ENCODE measurements at regions not wholly inside any gene's neighbourhood (a gene's known extent, or its start where the extent isn't known, plus 50 kb on each side); places are given as distances from the start of the nearest gene placed in this dataset.

DNA sequence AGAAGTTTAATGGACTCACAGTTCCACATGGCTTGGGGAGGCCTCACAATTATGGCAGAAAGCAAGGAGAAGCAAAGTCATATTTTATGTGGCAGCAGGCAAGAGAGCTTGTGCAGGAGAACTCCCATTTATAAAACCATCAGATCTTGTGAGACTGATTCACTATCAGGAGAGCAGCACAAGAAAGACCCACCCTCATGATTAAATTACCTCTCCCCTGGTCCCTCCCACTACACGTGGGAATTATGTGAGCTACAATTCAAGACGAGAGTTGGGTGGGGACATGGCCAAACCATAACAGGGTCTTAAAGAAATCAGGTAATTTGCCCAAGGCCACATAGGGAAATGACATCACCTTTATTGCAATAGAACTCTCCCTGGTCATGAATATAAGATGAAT is 1073.3 kb upstream of the ACVR2A start:
- no peak for DNase-seq (ENCODE audit: extremely low spot score, unreplicated experiment)
- no peak overlapping the region for H3K27ac Mint-ChIP-seq (ENCODE audit: unreplicated experiment)
- no peaks in the 10 kb centered on the region for H3K9me3 Mint-ChIP-seq (ENCODE audit: unreplicated experiment)
- H3K36me3 Mint-ChIP-seq (ENCODE audit: unreplicated experiment): no peaks in the 10 kb centered on the region
- no peaks in the 10 kb centered on the region for H3K4me1 Mint-ChIP-seq (ENCODE audit: unreplicated experiment)
- H3K27me3 Mint-ChIP-seq (ENCODE audit: unreplicated experiment): peaks cover 16% of the 10 kb centered on the region
- H3K4me3 Mint-ChIP-seq (ENCODE audit: unreplicated experiment): no peak overlapping the region
- TF ChIP-seq, protein P1, sequence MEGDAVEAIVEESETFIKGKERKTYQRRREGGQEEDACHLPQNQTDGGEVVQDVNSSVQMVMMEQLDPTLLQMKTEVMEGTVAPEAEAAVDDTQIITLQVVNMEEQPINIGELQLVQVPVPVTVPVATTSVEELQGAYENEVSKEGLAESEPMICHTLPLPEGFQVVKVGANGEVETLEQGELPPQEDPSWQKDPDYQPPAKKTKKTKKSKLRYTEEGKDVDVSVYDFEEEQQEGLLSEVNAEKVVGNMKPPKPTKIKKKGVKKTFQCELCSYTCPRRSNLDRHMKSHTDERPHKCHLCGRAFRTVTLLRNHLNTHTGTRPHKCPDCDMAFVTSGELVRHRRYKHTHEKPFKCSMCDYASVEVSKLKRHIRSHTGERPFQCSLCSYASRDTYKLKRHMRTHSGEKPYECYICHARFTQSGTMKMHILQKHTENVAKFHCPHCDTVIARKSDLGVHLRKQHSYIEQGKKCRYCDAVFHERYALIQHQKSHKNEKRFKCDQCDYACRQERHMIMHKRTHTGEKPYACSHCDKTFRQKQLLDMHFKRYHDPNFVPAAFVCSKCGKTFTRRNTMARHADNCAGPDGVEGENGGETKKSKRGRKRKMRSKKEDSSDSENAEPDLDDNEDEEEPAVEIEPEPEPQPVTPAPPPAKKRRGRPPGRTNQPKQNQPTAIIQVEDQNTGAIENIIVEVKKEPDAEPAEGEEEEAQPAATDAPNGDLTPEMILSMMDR (IDR thresholded peaks at IDR 0.05): no peak

- H3K4me3 Mint-ChIP-seq (ENCODE audit: unreplicated experiment): no peak overlapping the region
- peaks cover 9% of the 10 kb centered on the region for H3K9me3 Mint-ChIP-seq (ENCODE audit: unreplicated experiment)
- H3K36me3 Mint-ChIP-seq (ENCODE audit: unreplicated experiment): no peaks in the 10 kb centered on the region
- H3K27me3 Mint-ChIP-seq (ENCODE audit: unreplicated experiment): peaks cover 4% of the 10 kb centered on the region
- H3K4me1 Mint-ChIP-seq (ENCODE audit: unreplicated experiment): no peaks in the 10 kb centered on the region
- TF ChIP-seq, protein P1 (IDR thresholded peaks at IDR 0.05): no peak
- no peak for DNase-seq (ENCODE audit: extremely low spot score, unreplicated experiment)
- H3K27ac Mint-ChIP-seq (ENCODE audit: unreplicated experiment): no peak overlapping the region
These were observed 1080.5 kb upstream of the ACVR2A start for GRCh38 chr2:146764301-146764700.

GRCh38 chr2:146762786-146763185 is 1082.0 kb upstream of the ACVR2A start:
- Mint-ChIP-seq H3K27me3 (ENCODE audit: unreplicated experiment) (peaks cover 2% of the 10 kb centered on the region), H3K36me3 (ENCODE audit: unreplicated experiment) (no peaks in the 10 kb centered on the region), H3K27ac (ENCODE audit: unreplicated experiment) (no peak overlapping the region), H3K4me1 (ENCODE audit: unreplicated experiment) (no peaks in the 10 kb centered on the region), H3K9me3 (ENCODE audit: unreplicated experiment) (peaks cover 9% of the 10 kb centered on the region), H3K4me3 (ENCODE audit: unreplicated experiment) (no peak overlapping the region)
- TF ChIP-seq, protein P1 (IDR thresholded peaks at IDR 0.05): no peak
- DNase-seq (ENCODE audit: extremely low spot score, unreplicated experiment): no peak

DNA sequence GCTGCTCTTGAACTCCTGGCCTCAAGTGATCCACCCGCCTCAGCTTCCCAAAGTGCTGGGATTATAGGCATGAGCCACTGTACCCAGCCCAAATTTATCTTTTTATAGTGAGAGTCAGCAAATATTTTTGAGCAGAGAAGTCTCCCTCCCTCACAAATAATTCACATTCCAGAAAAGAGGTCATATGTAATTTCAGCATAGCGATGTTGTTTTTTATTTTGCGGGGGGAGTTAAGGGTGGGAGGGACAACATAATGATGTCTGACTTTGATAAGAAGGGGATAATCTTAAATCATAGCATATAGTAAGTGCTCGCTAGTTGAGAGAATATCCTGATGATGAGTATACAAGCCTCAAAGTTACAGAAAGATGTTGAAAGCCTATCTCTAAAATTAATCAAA is 1090.2 kb upstream of the ACVR2A start:
- DNase-seq (ENCODE audit: extremely low spot score, unreplicated experiment): no peak
- Mint-ChIP-seq H3K4me1 (ENCODE audit: unreplicated experiment) (no peaks in the 10 kb centered on the region), H3K27me3 (ENCODE audit: unreplicated experiment) (peaks cover 16% of the 10 kb centered on the region), H3K27ac (ENCODE audit: unreplicated experiment) (no peak overlapping the region), H3K9me3 (ENCODE audit: unreplicated experiment) (peaks cover 4% of the 10 kb centered on the region), H3K36me3 (ENCODE audit: unreplicated experiment) (no peaks in the 10 kb centered on the region), H3K4me3 (ENCODE audit: unreplicated experiment) (no peak overlapping the region)
- TF ChIP-seq, protein P1 (IDR thresholded peaks at IDR 0.05): no peak

- H3K4me3 Mint-ChIP-seq (ENCODE audit: unreplicated experiment): no peak overlapping the region
- H3K27ac Mint-ChIP-seq (ENCODE audit: unreplicated experiment): no peak overlapping the region
- peaks cover 34% of the 10 kb centered on the region for H3K27me3 Mint-ChIP-seq (ENCODE audit: unreplicated experiment)
- no peaks in the 10 kb centered on the region for H3K9me3 Mint-ChIP-seq (ENCODE audit: unreplicated experiment)
- no peaks in the 10 kb centered on the region for H3K4me1 Mint-ChIP-seq (ENCODE audit: unreplicated experiment)
- DNase-seq (ENCODE audit: extremely low spot score, unreplicated experiment): no peak
- no peaks in the 10 kb centered on the region for H3K36me3 Mint-ChIP-seq (ENCODE audit: unreplicated experiment)
- TF ChIP-seq, protein P1 (IDR thresholded peaks at IDR 0.05): no peak
These were observed 1096.8 kb upstream of the ACVR2A start for GRCh38 chr2:146748046-146748445.

Data from osteocyte (in vitro differentiated cells).